Thyroid gland (tissue), 4 donors: ENCODE measurements at regions not wholly inside any gene's neighbourhood (a gene's known extent, or its start where the extent isn't known, plus 50 kb on each side); places are given as distances from the start of the nearest gene placed in this dataset.

Source experiments
- CTCF ChIP-seq, 6 experiments: fragments of 200-600 bp in 3 of 6; fragments of 450-650 bp in 3 of 6; sonication (generic) in 3 of 6; IDR thresholded peaks; one replicate each; pipeline ENCODE4 v1.5.1; 2016 to 2019; ENCODE audit warnings: antibody characterized with exemption in 6 of 6, mild to moderate bottlenecking in 2 of 6, inconsistent platforms in 1 of 6, moderate library complexity in 1 of 6
- POLR2A ChIP-seq, 2 donors: fragments of 450-650 bp; IDR thresholded peaks; one replicate each; pipeline ENCODE4 v1.6.1; 2017; ENCODE audit warnings: antibody characterized with exemption in 2 of 2, mild to moderate bottlenecking in 2 of 2, moderate library complexity in 1 of 2

- no peak for TF ChIP-seq CTCF (IDR thresholded peaks at IDR 0.05)
- TF ChIP-seq POLR2A (IDR thresholded peaks at IDR 0.05) = no peak
Observed at GRCh38 chr2:21262426-21262940, 138.7 kb downstream of the TDRD15 start.
